ENCODE measurements at regions not wholly inside any gene's neighbourhood (a gene's known extent, or its start where the extent isn't known, plus 50 kb on each side); places are given as distances from the start of the nearest gene placed in this dataset.

DNA sequence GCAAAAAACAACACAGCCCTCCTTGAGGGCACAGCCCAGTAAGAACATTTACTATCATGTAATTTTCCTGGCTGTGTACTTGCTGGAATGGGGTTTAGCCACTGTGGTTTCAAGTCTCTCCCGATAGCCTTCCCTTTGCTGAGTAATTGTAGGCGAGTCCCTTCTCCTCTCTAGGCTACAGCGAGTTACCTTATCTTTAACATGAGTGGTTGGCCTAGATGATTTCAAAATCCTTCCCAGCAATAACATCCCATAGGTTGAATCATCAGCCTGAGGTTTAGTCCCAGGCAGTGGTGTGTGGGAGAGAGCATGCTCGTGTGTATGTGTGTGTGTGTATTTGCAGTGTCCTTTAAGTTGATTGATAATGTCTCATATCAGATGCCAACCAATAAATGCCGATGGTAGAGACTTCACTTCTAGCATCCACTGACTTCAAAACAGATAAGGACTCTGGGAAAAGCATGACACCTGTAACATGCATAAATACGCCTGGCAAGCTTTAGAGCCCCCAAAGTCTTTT lies 142.9 kb upstream of the ZMIZ1 start:
- TF ChIP-seq, protein P1, sequence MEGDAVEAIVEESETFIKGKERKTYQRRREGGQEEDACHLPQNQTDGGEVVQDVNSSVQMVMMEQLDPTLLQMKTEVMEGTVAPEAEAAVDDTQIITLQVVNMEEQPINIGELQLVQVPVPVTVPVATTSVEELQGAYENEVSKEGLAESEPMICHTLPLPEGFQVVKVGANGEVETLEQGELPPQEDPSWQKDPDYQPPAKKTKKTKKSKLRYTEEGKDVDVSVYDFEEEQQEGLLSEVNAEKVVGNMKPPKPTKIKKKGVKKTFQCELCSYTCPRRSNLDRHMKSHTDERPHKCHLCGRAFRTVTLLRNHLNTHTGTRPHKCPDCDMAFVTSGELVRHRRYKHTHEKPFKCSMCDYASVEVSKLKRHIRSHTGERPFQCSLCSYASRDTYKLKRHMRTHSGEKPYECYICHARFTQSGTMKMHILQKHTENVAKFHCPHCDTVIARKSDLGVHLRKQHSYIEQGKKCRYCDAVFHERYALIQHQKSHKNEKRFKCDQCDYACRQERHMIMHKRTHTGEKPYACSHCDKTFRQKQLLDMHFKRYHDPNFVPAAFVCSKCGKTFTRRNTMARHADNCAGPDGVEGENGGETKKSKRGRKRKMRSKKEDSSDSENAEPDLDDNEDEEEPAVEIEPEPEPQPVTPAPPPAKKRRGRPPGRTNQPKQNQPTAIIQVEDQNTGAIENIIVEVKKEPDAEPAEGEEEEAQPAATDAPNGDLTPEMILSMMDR (IDR thresholded peaks at IDR 0.05): no peak
- TF ChIP-seq POLR2A (IDR thresholded peaks at IDR 0.05): no peak

Measured in testis (tissue), 2 donors.